ENCODE measurements at regions not wholly inside any gene's neighbourhood (a gene's known extent, or its start where the extent isn't known, plus 50 kb on each side); places are given as distances from the start of the nearest gene placed in this dataset.
"Not testable (repeated sequence)": the region's sequence is repeated elsewhere in the genome, so short reads cannot be mapped to it uniquely, and the experiment has no call there.

DNA sequence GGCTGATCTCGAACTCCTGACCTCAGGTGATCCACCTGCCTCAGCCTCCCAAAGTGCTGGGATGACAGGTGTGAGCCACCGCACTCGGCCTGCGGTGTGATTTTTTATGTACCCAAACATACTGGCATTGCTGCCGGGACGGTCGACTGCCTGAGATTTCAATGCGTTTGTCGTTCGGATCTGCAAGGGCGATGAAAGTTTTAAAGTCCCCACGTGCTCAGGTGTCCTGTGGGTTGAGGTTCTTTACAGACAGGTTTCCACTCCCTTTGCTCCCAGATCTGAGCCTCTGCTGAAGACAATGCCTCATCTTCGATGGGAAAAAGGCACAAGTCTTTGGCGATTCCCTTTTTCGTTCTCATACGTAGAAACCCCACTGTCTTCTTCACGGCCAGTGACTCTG is 78.1 kb upstream of the SHOX start:
- no peak for DNase-seq

- DNase-seq = no peak
Observed at GRCh38 chrX:554271-554670, 76.3 kb upstream of the SHOX start.

GRCh38 chrX:555725-556666 is 74.6 kb upstream of the SHOX start:
- DNase-seq = peak in 1 of 58 donors; percentile 0

DNA sequence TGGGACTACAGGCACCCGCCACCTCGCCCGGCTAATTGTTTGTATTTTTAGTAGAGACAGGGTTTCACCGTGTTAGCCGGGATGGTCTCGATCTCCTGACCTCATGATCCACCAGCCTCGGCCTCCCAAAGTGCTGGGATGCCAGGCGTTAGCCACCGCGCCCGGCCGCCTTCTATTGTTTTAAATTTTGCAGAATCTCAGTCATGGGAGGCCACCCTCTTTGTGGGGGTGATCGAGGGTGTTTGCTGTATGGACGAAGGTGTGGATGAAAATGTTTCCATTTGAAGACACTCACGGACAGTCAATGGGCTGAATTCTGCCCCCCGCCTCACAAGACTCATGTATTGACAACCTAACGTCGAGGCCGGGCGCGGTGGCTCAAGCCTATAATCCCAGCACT is 73.0 kb upstream of the SHOX start:
- DNase-seq = not testable (repeated sequence)

- DNase-seq = not testable (repeated sequence)
Observed at GRCh38 chrX:559282-559681, 71.3 kb upstream of the SHOX start.

DNA sequence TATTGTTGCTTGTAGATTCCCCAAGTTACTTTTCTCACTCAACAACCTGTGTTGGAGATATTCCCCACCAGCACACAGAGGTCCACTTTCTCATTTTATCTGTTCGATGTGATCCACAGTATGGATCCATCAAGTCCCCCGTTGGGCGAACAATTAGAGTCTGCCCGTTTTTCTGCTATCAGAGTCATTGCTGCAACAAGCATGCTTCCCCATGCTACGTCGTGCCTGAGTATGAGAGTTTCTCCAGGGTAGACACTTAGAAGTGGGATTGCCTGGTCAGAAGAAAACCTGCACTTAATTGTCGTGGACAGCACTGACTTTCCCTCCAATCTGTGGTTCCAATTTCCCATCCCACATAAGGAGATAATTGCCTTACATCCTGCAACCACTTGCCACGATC is 62.7 kb upstream of the SHOX start:
- no peak for DNase-seq

DNA sequence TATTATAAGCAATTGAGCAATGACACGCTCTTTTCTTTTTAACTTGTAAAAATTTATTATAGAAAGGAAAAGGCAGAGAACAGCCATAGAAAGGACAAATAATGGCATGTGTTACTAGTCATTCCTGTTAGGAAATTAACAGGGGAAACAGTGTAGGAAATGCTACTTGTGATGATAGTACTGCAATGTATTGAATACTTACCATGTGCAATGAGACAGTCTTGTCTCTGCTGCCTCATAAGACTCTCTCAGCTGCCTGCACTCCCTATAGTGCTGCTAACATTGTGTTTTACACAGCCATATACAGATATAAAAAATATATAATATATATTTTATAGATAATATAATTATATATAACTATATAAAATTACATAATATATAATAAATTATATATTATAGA is 62.3 kb upstream of the SHOX start:
- no peak for DNase-seq

DNA sequence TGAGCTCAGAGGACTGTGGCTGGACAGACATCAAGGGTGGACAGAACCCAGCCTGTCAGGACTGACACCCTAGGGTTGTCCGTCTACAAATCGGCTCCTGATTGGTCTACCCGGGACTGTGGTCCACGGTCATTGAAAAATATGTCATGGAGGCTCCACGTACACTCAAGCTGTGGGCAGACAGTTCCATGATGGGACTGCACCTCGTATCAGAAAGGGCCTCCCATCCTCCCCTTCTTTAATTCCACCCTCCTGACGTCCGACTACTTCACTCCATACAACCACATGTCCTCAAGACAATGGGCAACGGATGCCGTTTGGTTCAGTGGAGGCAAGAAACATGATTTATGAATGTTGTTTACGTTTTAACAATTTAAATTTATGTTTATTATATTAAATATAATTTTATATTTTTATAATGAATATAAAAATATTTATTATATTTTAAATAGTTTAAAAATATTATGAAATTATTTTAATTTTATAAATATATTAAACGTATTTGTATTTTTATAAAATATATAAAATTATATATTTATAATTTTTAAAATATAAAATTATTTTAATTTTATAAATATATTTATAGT is 58.0 kb upstream of the SHOX start:
- no peak for DNase-seq

- DNase-seq = no peak
Observed at GRCh38 chrX:574251-574650, 56.3 kb upstream of the SHOX start.

GRCh38 chrX:574830-575229 is 55.8 kb upstream of the SHOX start:
- no peak for DNase-seq

- DNase-seq = no peak
Observed at GRCh38 chrX:576904-577560, 53.6 kb upstream of the SHOX start.

GRCh38 chrX:578531-578930 is 52.1 kb upstream of the SHOX start:
- no peak for DNase-seq

DNA sequence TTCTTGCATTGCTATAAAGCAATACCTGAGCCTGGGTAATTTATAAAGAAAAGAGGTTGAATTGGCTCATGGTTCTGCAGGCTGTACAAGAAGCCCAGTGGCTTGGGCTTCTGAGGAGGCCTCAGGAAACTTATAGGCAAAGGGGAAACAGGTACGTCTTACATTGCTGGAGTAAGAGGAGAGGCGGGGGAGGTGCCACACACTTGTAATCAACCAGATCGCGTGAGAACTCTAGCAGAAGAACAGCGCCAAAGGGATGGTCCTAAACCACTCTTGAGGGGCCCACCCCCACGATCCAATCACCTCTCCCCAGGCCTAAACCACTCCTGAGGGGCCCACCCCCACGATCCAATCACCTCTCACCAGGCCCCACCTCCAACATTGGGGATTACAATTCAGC is 50.6 kb upstream of the SHOX start:
- no peak for DNase-seq
